SK-N-SH (cell line): ENCODE measurements at regions not wholly inside any gene's neighbourhood (a gene's known extent, or its start where the extent isn't known, plus 50 kb on each side); places are given as distances from the start of the nearest gene placed in this dataset.

ENCODE experiments used
- EZH2phosphoT487 ChIP-seq: fragments of 200-600 bp; sonication (generic); IDR thresholded peaks from 2 replicates; pipeline ENCODE4 v1.6.1; 2017; ENCODE audit warnings: low read depth, mixed run types, mild to moderate bottlenecking, antibody characterized with exemption, moderate library complexity, borderline replicate concordance
- FOSL2 ChIP-seq: IDR thresholded peaks from 2 replicates; pipeline ENCODE4 v1.4.0; 2012; ENCODE audit warnings: low read depth, mild to moderate bottlenecking, moderate library complexity, borderline replicate concordance
- FOXM1 ChIP-seq: IDR thresholded peaks from 2 replicates; pipeline ENCODE4 v1.4.0; 2012; ENCODE audit warnings: low read depth, mild to moderate bottlenecking
- POLR2AphosphoS5 ChIP-seq: IDR thresholded peaks from 2 replicates; pipeline ENCODE4 v1.6.1; 2012; ENCODE audit warnings: low read depth, low read length
- TF ChIP-seq, protein P1 (sequence below): fragments of 200-600 bp; sonication (generic); IDR thresholded peaks from 2 replicates; pipeline ENCODE4 v1.6.1; 2017; ENCODE audit warnings: antibody characterized with exemption, mild to moderate bottlenecking, moderate library complexity
- TF ChIP-seq, protein P2 (sequence below): fragments of 150-350 bp; IDR thresholded peaks from 2 replicates; pipeline ENCODE4 v1.6.1; 2017; ENCODE audit warnings: antibody characterized with exemption, low read length, low read depth, borderline replicate concordance
- TF ChIP-seq, protein P3 (sequence below): IDR thresholded peaks from 2 replicates; pipeline ENCODE4 v1.4.0; 2012; ENCODE audit warnings: low read depth

DNA sequence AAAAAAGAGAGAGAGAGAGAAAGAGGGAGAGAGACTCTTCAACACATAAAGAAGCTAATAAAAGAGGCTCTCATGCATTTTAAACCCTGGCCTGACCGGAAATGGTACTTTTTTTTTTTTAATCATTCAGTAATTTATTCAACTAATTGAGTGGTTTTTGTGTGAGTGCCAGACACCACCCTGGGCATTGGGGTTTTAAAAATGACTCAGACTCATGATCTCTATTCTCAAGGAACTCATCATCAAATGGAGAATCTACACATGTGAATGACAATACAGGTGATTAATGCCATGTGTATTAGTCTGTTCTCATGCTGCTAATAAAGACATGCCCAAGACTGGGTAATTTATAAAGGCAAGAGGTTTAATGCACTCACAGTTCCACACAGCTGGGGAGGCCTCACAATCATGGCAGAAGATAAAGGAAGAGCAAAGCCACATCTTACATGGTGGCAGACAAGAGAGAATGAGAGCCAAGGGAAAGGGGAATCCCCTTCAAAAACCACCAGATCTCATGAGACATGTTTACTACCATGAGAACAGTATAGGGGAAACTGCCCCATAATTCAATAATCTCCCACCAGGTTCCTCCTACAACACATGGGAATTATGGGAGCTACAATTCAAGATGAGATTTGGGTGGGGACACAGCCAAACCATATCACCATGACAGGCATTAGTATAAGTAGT, 158.5 kb upstream of the AUTS2 start:
- TF ChIP-seq, protein P1, sequence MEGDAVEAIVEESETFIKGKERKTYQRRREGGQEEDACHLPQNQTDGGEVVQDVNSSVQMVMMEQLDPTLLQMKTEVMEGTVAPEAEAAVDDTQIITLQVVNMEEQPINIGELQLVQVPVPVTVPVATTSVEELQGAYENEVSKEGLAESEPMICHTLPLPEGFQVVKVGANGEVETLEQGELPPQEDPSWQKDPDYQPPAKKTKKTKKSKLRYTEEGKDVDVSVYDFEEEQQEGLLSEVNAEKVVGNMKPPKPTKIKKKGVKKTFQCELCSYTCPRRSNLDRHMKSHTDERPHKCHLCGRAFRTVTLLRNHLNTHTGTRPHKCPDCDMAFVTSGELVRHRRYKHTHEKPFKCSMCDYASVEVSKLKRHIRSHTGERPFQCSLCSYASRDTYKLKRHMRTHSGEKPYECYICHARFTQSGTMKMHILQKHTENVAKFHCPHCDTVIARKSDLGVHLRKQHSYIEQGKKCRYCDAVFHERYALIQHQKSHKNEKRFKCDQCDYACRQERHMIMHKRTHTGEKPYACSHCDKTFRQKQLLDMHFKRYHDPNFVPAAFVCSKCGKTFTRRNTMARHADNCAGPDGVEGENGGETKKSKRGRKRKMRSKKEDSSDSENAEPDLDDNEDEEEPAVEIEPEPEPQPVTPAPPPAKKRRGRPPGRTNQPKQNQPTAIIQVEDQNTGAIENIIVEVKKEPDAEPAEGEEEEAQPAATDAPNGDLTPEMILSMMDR: no peak
- TF ChIP-seq EZH2phosphoT487 (no peak), FOSL2 (no peak), POLR2AphosphoS5 (no peak), FOXM1 (no peak)
- TF ChIP-seq, protein P2, sequence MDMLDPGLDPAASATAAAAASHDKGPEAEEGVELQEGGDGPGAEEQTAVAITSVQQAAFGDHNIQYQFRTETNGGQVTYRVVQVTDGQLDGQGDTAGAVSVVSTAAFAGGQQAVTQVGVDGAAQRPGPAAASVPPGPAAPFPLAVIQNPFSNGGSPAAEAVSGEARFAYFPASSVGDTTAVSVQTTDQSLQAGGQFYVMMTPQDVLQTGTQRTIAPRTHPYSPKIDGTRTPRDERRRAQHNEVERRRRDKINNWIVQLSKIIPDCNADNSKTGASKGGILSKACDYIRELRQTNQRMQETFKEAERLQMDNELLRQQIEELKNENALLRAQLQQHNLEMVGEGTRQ: no peak
- TF ChIP-seq, protein P3, sequence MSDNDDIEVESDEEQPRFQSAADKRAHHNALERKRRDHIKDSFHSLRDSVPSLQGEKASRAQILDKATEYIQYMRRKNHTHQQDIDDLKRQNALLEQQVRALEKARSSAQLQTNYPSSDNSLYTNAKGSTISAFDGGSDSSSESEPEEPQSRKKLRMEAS: no peak
